HCT116 (cell line): ENCODE measurements at regions not wholly inside any gene's neighbourhood (a gene's known extent, or its start where the extent isn't known, plus 50 kb on each side); places are given as distances from the start of the nearest gene placed in this dataset.

ENCODE experiments used
- ATAC-seq: fragments of 200-7000 bp; cut with Tn5 transposase; 2 replicates; pipeline ENCODE4 v1.9.1; 2020; ENCODE audit warnings: mild to moderate bottlenecking, moderate library complexity
- BruUV-seq: library from RNA; stranded (reverse); fragments of 400-500 nt; replicated peaks from 2 replicates; lab custom pipeline; 2021; lab: Mats Ljungman, UMichigan
- CTCF ChIA-PET: fragments of 300-600 bp; sonication (Branson Sonifier 250); formaldehyde crosslinking; loops from one replicate; lab custom pipeline; 2021; ENCODE audit warnings: antibody characterized with exemption; lab: Charles Lee
- POLR2A ChIA-PET: fragments of 300-600, 350-600 bp; sonication (Branson Sonifier 250); formaldehyde crosslinking; loops from one replicate; lab custom pipeline; 2021; ENCODE audit warnings: antibody characterized with exemption; lab: Charles Lee
- RAD21 ChIA-PET, 2 experiments: fragments of 300-600 bp; sonication (Branson Sonifier 250); formaldehyde crosslinking; loops; one replicate each; lab custom pipeline; 2023; ENCODE audit warnings: low total read pairs in 2 of 2; ENCODE audit not compliant: uncharacterized antibody in 2 of 2, unreplicated experiment in 2 of 2, low non-redundant PET in 1 of 2; lab: Charles Lee
- DNase-seq: peaks from one replicate; pipeline ENCODE4 v3.0.0-alpha.2; 2010; ENCODE audit warnings: low read depth, low spot score
- H2AFZ ChIP-seq: fragments of 200-600 bp; shearing (Covaris generic), sonication (generic); 2 replicates; pipeline ENCODE4 v1.6.1; 2017; ENCODE audit warnings: low read depth, mixed run types, mixed read lengths, antibody characterized with exemption, low read length; ENCODE audit not compliant: poor library complexity, severe bottlenecking
- H3K27ac ChIP-seq: 2 replicates; pipeline ENCODE4 v1.5.1; 2012; ENCODE audit warnings: low read depth, low read length
- H3K27me3 ChIP-seq: fragments of 200-600 bp; sonication (generic); 2 replicates; pipeline ENCODE4 v1.6.1; 2016; ENCODE audit warnings: mixed run types, low read length, mixed read lengths; ENCODE audit not compliant: insufficient read depth
- H3K36me3 ChIP-seq, 2 experiments: fragments of 200-500 bp in 1 of 2; fragments of 200-600 bp in 1 of 2; sonication (Bioruptor generic) in 1 of 2; sonication (generic) in 1 of 2; 2 replicates each; pipeline versions ENCODE4 v1.5.1 to v1.6.1; 2014 to 2016; ENCODE audit warnings: low read length in 2 of 2, inconsistent platforms in 1 of 2, mixed read lengths in 1 of 2, mixed run types in 1 of 2; ENCODE audit not compliant: insufficient read depth in 2 of 2, control insufficient read depth in 1 of 2
- H3K4me1 ChIP-seq, 2 experiments: fragments of 200-600 bp in 1 of 2; sonication (generic) in 1 of 2; 2 replicates each; pipeline versions ENCODE4 v1.5.1 to v1.6.1; 2012 to 2017; ENCODE audit warnings: low read length in 2 of 2, inconsistent platforms in 1 of 2, mild to moderate bottlenecking in 1 of 2, mixed read lengths in 1 of 2, mixed run types in 1 of 2, moderate library complexity in 1 of 2; ENCODE audit not compliant: insufficient read depth in 2 of 2, control insufficient read depth in 1 of 2
- H3K4me2 ChIP-seq: fragments of 200-600 bp; sonication (generic); 2 replicates; pipeline ENCODE4 v1.6.1; 2017; ENCODE audit warnings: mixed run types, low read length, mixed read lengths
- H3K4me3 ChIP-seq, 2 experiments: fragments of 200-600 bp in 1 of 2; sonication (generic) in 1 of 2; replicated peaks in 1 of 2; 2 replicates each; pipeline ENCODE4 v1.5.1; 2011 to 2016; ENCODE audit warnings: low read length in 2 of 2, control low read depth in 1 of 2, low read depth in 1 of 2, mild to moderate bottlenecking in 1 of 2, mixed read lengths in 1 of 2, mixed run types in 1 of 2
- H3K79me2 ChIP-seq: fragments of 200-600 bp; sonication (generic); 2 replicates; pipeline ENCODE4 v1.6.1; 2017; ENCODE audit warnings: mild to moderate bottlenecking, mixed run types, low read length, moderate library complexity, mixed read lengths; ENCODE audit not compliant: insufficient read depth
- H3K9ac ChIP-seq: fragments of 200-600 bp; sonication (generic); 2 replicates; pipeline ENCODE4 v1.6.1; 2016; ENCODE audit warnings: low read length, mixed read lengths
- H3K9me2 ChIP-seq: fragments of 200-600 bp; sonication (generic), shearing (Covaris generic); 2 replicates; pipeline ENCODE4 v1.6.1; 2017; ENCODE audit warnings: mixed run types, mild to moderate bottlenecking, moderate library complexity; ENCODE audit not compliant: insufficient read depth
- H3K9me3 ChIP-seq, 2 experiments: fragments of 200-500 bp in 1 of 2; fragments of 200-600 bp in 1 of 2; sonication (Bioruptor generic) in 1 of 2; sonication (generic) in 1 of 2; 2 replicates each; pipeline ENCODE4 v1.6.1; 2014 to 2017; ENCODE audit warnings: low read length in 2 of 2, mixed read lengths in 2 of 2, inconsistent platforms in 1 of 2, low read depth in 1 of 2, mild to moderate bottlenecking in 1 of 2, mixed run types in 1 of 2, moderate library complexity in 1 of 2; ENCODE audit not compliant: control insufficient read depth in 1 of 2, insufficient read depth in 1 of 2
- H4K20me1 ChIP-seq: fragments of 200-600 bp; sonication (generic), shearing (Covaris generic); 2 replicates; pipeline ENCODE4 v1.6.1; 2017; ENCODE audit warnings: mixed run types, mild to moderate bottlenecking, moderate library complexity; ENCODE audit not compliant: insufficient read depth
- CBX3 ChIP-seq: IDR thresholded peaks from 2 replicates; pipeline ENCODE4 v1.6.1; 2012; ENCODE audit warnings: low read depth
- CEBPB ChIP-seq: IDR thresholded peaks from 2 replicates; pipeline ENCODE4 v1.6.1; 2012; ENCODE audit warnings: low read depth
- CTCF ChIP-seq, 3 experiments: fragments of 200-600 bp in 1 of 3; sonication (generic) in 1 of 3; IDR thresholded peaks in 2 of 3; conservative IDR thresholded peaks in 1 of 3; 2 replicates each; pipeline ENCODE4 v1.5.1; 2012 to 2017; ENCODE audit warnings: low read depth in 2 of 3, low read length in 2 of 3, antibody characterized with exemption in 1 of 3, borderline replicate concordance in 1 of 3, control low read depth in 1 of 3, mild to moderate bottlenecking in 1 of 3, mixed read lengths in 1 of 3, mixed run types in 1 of 3, moderate library complexity in 1 of 3; ENCODE audit not compliant: insufficient read depth in 1 of 3
- EGR1 ChIP-seq: IDR thresholded peaks from 2 replicates; pipeline ENCODE4 v1.6.1; 2012; ENCODE audit warnings: low read depth
- ELF1 ChIP-seq: IDR thresholded peaks from 2 replicates; pipeline ENCODE4 v1.6.1; 2012; ENCODE audit warnings: low read depth, borderline replicate concordance
- EZH2 ChIP-seq: fragments of 200-600 bp; sonication (generic); IDR thresholded peaks from 2 replicates; pipeline ENCODE4 v1.6.1; 2017; ENCODE audit warnings: antibody characterized with exemption, mixed run types
- EZH2phosphoT487 ChIP-seq: fragments of 200-600 bp; IDR thresholded peaks from 2 replicates; pipeline ENCODE4 v1.6.1; 2018; ENCODE audit warnings: antibody characterized with exemption, borderline replicate concordance
- FOSL1 ChIP-seq: IDR thresholded peaks from 2 replicates; pipeline ENCODE4 v1.6.1; 2012; ENCODE audit warnings: low read depth
- JUND ChIP-seq: IDR thresholded peaks from 2 replicates; pipeline ENCODE4 v1.6.1; 2012
- POLR2AphosphoS5 ChIP-seq: IDR thresholded peaks from 2 replicates; pipeline ENCODE4 v1.6.1; 2011; ENCODE audit warnings: mild to moderate bottlenecking, low read depth, low read length, moderate library complexity
- RAD21 ChIP-seq: IDR thresholded peaks from 2 replicates; pipeline ENCODE4 v1.6.1; 2012; ENCODE audit warnings: low read depth, mild to moderate bottlenecking
- SIN3A ChIP-seq: IDR thresholded peaks from 2 replicates; pipeline ENCODE4 v1.6.1; 2012; ENCODE audit warnings: low read depth
- SP1 ChIP-seq: IDR thresholded peaks from 2 replicates; pipeline ENCODE4 v1.6.1; 2012; ENCODE audit warnings: low read depth
- SRF ChIP-seq: IDR thresholded peaks from 2 replicates; pipeline ENCODE4 v1.6.1; 2012; ENCODE audit warnings: low read depth
- TCF7L2 ChIP-seq: IDR thresholded peaks from 2 replicates; pipeline ENCODE4 v1.7.0; 2011; ENCODE audit warnings: borderline replicate concordance, inconsistent platforms; ENCODE audit not compliant: insufficient read depth, insufficient read length; ENCODE audit errors: extremely low read depth
- ZNF274 ChIP-seq: fragments of 200-500 bp; sonication (Bioruptor generic); IDR thresholded peaks from 2 replicates; pipeline ENCODE4 v1.6.1; 2014; ENCODE audit warnings: mild to moderate bottlenecking, low read depth, low read length, inconsistent platforms
- intact Hi-C: fragments of 100-400 bp; cut with micrococcal nuclease; formaldehyde crosslinking; loops from 2 replicates; pipeline ENCODE4 v1.10.0; 2022
- TF ChIP-seq, protein P1 (sequence below): IDR thresholded peaks from 2 replicates; pipeline ENCODE4 v1.6.1; 2012; ENCODE audit warnings: low read depth
- TF ChIP-seq, protein P2 (sequence below): IDR thresholded peaks from 2 replicates; pipeline ENCODE4 v1.6.1; 2012
- TF ChIP-seq, protein P3 (sequence below): IDR thresholded peaks from 2 replicates; pipeline ENCODE4 v1.6.1; 2012
- TF ChIP-seq, protein P4 (sequence below): IDR thresholded peaks from 2 replicates; pipeline ENCODE4 v1.6.1; 2011; ENCODE audit warnings: mild to moderate bottlenecking, low read length, moderate library complexity; ENCODE audit not compliant: insufficient replicate concordance; ENCODE audit errors: extremely low read depth

GRCh38 chr2:59790186-59791003 is 763.1 kb downstream of the BCL11A start:
- ChIA-PET RAD21 (no interaction called here), CTCF (no interaction called here)

More at GRCh38 chr2:59790186-59791003, 763.1 kb downstream of the BCL11A start:
- Histone ChIP-seq H3K9ac (no peak overlapping the region), H3K79me2 (no peaks in the 10 kb centered on the region), H3K27ac (no peak overlapping the region), H3K4me2 (no peak overlapping the region), H3K36me3 (no peaks in the 10 kb centered on the region), H3K4me1 (no peaks in the 10 kb centered on the region), H4K20me1 (no peaks in the 10 kb centered on the region), H3K9me3 (peaks cover 0 to 3% of the 10 kb centered on the region in 2 experiments; a peak in 1 of 4 replicates), H3K27me3 (no peaks in the 10 kb centered on the region), H2AFZ (no peak overlapping the region), H3K4me3 (no peak overlapping the region), H3K9me2 (no peaks in the 10 kb centered on the region)
- ATAC-seq (no peak), DNase-seq (no peak)
- TF ChIP-seq EZH2: no peak
- no peak for TF ChIP-seq EGR1
- TF ChIP-seq, protein P1, sequence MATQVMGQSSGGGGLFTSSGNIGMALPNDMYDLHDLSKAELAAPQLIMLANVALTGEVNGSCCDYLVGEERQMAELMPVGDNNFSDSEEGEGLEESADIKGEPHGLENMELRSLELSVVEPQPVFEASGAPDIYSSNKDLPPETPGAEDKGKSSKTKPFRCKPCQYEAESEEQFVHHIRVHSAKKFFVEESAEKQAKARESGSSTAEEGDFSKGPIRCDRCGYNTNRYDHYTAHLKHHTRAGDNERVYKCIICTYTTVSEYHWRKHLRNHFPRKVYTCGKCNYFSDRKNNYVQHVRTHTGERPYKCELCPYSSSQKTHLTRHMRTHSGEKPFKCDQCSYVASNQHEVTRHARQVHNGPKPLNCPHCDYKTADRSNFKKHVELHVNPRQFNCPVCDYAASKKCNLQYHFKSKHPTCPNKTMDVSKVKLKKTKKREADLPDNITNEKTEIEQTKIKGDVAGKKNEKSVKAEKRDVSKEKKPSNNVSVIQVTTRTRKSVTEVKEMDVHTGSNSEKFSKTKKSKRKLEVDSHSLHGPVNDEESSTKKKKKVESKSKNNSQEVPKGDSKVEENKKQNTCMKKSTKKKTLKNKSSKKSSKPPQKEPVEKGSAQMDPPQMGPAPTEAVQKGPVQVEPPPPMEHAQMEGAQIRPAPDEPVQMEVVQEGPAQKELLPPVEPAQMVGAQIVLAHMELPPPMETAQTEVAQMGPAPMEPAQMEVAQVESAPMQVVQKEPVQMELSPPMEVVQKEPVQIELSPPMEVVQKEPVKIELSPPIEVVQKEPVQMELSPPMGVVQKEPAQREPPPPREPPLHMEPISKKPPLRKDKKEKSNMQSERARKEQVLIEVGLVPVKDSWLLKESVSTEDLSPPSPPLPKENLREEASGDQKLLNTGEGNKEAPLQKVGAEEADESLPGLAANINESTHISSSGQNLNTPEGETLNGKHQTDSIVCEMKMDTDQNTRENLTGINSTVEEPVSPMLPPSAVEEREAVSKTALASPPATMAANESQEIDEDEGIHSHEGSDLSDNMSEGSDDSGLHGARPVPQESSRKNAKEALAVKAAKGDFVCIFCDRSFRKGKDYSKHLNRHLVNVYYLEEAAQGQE: no peak
- no peak for TF ChIP-seq CEBPB
- TF ChIP-seq EZH2phosphoT487: no peak
- TF ChIP-seq CBX3: no peak
- TF ChIP-seq, protein P2, sequence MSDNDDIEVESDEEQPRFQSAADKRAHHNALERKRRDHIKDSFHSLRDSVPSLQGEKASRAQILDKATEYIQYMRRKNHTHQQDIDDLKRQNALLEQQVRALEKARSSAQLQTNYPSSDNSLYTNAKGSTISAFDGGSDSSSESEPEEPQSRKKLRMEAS: no peak
- no peak for TF ChIP-seq JUND
- TF ChIP-seq RAD21: no peak
- TF ChIP-seq SP1: no peak
- no peak for TF ChIP-seq CTCF (IDR thresholded peaks at IDR 0.05 in 2 of 3, conservative IDR thresholded peaks at IDR 0.05 in 1 of 3; ENCODE audit: borderline replicate concordance in 1 of 3, insufficient read depth in 1 of 3, low read depth in 2 of 3, low read length in 2 of 3)
- TF ChIP-seq, protein P3, sequence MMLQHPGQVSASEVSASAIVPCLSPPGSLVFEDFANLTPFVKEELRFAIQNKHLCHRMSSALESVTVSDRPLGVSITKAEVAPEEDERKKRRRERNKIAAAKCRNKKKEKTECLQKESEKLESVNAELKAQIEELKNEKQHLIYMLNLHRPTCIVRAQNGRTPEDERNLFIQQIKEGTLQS: no peak
- TF ChIP-seq ZNF274: no peak
- no peak for TF ChIP-seq ELF1
- TF ChIP-seq TCF7L2: no peak
- no peak for TF ChIP-seq FOSL1
- TF ChIP-seq SRF: no peak
- TF ChIP-seq, protein P4, sequence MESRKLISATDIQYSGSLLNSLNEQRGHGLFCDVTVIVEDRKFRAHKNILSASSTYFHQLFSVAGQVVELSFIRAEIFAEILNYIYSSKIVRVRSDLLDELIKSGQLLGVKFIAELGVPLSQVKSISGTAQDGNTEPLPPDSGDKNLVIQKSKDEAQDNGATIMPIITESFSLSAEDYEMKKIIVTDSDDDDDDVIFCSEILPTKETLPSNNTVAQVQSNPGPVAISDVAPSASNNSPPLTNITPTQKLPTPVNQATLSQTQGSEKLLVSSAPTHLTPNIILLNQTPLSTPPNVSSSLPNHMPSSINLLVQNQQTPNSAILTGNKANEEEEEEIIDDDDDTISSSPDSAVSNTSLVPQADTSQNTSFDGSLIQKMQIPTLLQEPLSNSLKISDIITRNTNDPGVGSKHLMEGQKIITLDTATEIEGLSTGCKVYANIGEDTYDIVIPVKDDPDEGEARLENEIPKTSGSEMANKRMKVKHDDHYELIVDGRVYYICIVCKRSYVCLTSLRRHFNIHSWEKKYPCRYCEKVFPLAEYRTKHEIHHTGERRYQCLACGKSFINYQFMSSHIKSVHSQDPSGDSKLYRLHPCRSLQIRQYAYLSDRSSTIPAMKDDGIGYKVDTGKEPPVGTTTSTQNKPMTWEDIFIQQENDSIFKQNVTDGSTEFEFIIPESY: no peak
- no peak for TF ChIP-seq POLR2AphosphoS5
- TF ChIP-seq SIN3A: no peak
- POLR2A ChIA-PET: no interaction called here
- intact Hi-C loops: no loop called here
- no TSS peak for BruUV-seq
